ENCODE measurements at regions not wholly inside any gene's neighbourhood (a gene's known extent, or its start where the extent isn't known, plus 50 kb on each side); places are given as distances from the start of the nearest gene placed in this dataset.

DNA sequence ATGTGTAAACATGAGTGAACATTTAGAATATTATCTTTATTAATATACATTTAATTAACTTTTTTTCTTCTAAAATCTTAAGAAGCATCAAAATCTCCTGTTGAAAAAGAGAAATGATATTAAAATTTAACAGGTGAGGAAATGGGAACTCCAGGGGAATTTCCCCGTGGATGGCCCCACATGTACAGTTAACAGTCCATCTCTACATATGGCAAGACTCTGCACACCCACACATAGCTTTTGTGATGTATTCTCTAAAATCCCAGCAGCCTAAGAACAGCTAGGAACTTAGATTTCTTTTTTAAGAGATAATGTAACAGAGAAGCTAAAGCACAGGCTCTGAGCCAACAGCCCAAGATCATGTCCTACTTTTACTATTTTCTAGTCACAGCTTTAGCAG, 556.3 kb upstream of the RGMB start:
- TF ChIP-seq EZH2phosphoT487 (IDR thresholded peaks at IDR 0.05; ENCODE audit: insufficient read depth, low read depth) (no peak), EZH2 (IDR thresholded peaks at IDR 0.05; ENCODE audit: insufficient read depth, poor library complexity, severe bottlenecking) (no peak)

All from GM23248 (cell line).